ENCODE measurements at regions not wholly inside any gene's neighbourhood (a gene's known extent, or its start where the extent isn't known, plus 50 kb on each side); places are given as distances from the start of the nearest gene placed in this dataset.

DNA sequence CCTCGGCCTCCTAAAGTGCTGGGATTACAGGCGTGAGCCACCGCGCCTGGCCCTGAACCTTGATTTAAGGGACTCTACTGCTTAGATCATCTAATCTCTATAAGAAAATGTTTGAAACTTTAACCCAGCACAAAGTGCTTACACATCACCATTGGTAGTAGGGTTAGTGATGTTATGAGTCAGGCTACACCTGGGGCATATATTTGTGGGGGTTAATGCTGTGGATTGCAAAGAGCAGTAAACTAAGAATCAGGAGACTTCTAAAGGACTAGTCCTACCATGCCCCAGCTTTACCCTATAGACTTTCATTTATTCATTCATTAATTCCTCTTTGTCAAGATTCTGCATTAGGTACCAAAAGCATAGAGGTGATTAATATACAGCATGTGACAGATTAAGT is 880.5 kb downstream of the TTLL7 start:
- TF ChIP-seq POLR2A (IDR thresholded peaks at IDR 0.05; ENCODE audit: low read depth, low read length), result no peak
- no peak for TF ChIP-seq POLR2AphosphoS5 (IDR thresholded peaks at IDR 0.05; ENCODE audit: low read depth, low read length)
